ENCODE measurements at regions not wholly inside any gene's neighbourhood (a gene's known extent, or its start where the extent isn't known, plus 50 kb on each side); places are given as distances from the start of the nearest gene placed in this dataset.

GRCh38 chr2:167822690-167823465 is 424.5 kb downstream of the STK39 start:
- intact Hi-C loops (cut with DNase I) = no loop called here
- H3K27me3 ChIP-seq = no peaks in the 10 kb centered on the region

GRCh38 chr2:167820488-167820887 is 426.9 kb downstream of the STK39 start:
- 82 to 93% methylated on average over 4 of the region's 4 CpGs for WGBS, 2 donors
- no peaks in the 10 kb centered on the region for H3K27me3 ChIP-seq
- intact Hi-C loops (cut with DNase I) = no loop called here
- H3K36me3 ChIP-seq = no peaks in the 10 kb centered on the region
- TF ChIP-seq POLR2AphosphoS5 (IDR thresholded peaks at IDR 0.05) (no peak), CTCF (IDR thresholded peaks at IDR 0.05) (no peak), POLR2A (IDR thresholded peaks at IDR 0.05) (no peak), EP300 (IDR thresholded peaks at IDR 0.05) (no peak)
- no peak for DNase-seq
- no peak overlapping the region for H3K27ac ChIP-seq
- H3K9me3 ChIP-seq = no peaks in the 10 kb centered on the region
- H3K4me1 ChIP-seq = no peaks in the 10 kb centered on the region
- H3K4me3 ChIP-seq = no peak overlapping the region

More at GRCh38 chr2:167822690-167823465, 424.5 kb downstream of the STK39 start:
- H3K9me3 ChIP-seq = no peaks in the 10 kb centered on the region
- TF ChIP-seq POLR2A (IDR thresholded peaks at IDR 0.05) = no peak
- TF ChIP-seq CTCF (IDR thresholded peaks at IDR 0.05) = no peak
- no peak for TF ChIP-seq EP300 (IDR thresholded peaks at IDR 0.05)
- TF ChIP-seq POLR2AphosphoS5 (IDR thresholded peaks at IDR 0.05) = no peak
- DNase-seq = no peak
- H3K36me3 ChIP-seq = no peaks in the 10 kb centered on the region
- H3K27ac ChIP-seq = no peak overlapping the region
- 93 to 94% methylated on average over 3 of the region's 3 CpGs for WGBS, 2 donors
- no peak overlapping the region for H3K4me3 ChIP-seq
- H3K4me1 ChIP-seq = no peaks in the 10 kb centered on the region

- DNase-seq = no peak
- Histone ChIP-seq H3K4me3 (no peak overlapping the region), H3K9me3 (no peaks in the 10 kb centered on the region), H3K27ac (no peak overlapping the region), H3K4me1 (no peaks in the 10 kb centered on the region), H3K27me3 (no peaks in the 10 kb centered on the region), H3K36me3 (no peaks in the 10 kb centered on the region)
- intact Hi-C loops (cut with DNase I) = no loop called here
- WGBS, 2 donors = 83 to 96% methylated on average over 11 of the region's 11 CpGs
- TF ChIP-seq POLR2AphosphoS5 (IDR thresholded peaks at IDR 0.05) (no peak), EP300 (IDR thresholded peaks at IDR 0.05) (no peak), CTCF (IDR thresholded peaks at IDR 0.05) (no peak), POLR2A (IDR thresholded peaks at IDR 0.05) (no peak)
Measured at GRCh38 chr2:167818521-167818920, 428.9 kb downstream of the STK39 start.

- 68 to 92% methylated on average over 4 of the region's 4 CpGs for WGBS, 2 donors
- Histone ChIP-seq H3K9me3 (no peaks in the 10 kb centered on the region), H3K4me3 (no peak overlapping the region), H3K36me3 (no peaks in the 10 kb centered on the region), H3K4me1 (no peaks in the 10 kb centered on the region), H3K27me3 (no peaks in the 10 kb centered on the region), H3K27ac (no peak overlapping the region)
- TF ChIP-seq POLR2AphosphoS5 (IDR thresholded peaks at IDR 0.05) (no peak), EP300 (IDR thresholded peaks at IDR 0.05) (no peak), POLR2A (IDR thresholded peaks at IDR 0.05) (no peak), CTCF (IDR thresholded peaks at IDR 0.05) (no peak)
- DNase-seq = no peak
- intact Hi-C loops (cut with DNase I) = no loop called here
Measured at GRCh38 chr2:167817908-167818307, 429.5 kb downstream of the STK39 start.

DNA sequence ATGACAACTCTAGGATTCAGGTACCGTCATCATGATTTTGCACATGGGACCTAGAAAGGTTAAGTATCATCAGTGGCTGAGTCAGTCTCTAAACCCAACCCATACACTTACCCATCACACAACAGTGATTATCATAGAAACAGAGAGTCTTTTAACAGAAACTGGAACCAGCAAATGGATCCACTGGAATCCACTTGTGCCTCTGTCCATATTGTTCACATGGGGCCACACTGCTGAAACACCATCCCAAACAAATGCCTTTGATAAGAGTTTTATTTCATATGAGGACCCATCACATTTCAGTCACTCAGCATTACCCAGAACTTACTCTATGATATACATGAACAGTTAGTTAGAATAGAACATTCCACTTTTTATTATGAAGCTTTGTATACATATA is 430.0 kb downstream of the STK39 start:
- H3K4me1 ChIP-seq = no peaks in the 10 kb centered on the region
- 50 to 99% methylated on average over 1 of the region's 1 CpG for WGBS, 2 donors
- intact Hi-C loops (cut with DNase I) = no loop called here
- H3K36me3 ChIP-seq = no peaks in the 10 kb centered on the region
- H3K27ac ChIP-seq = no peak overlapping the region
- no peak overlapping the region for H3K4me3 ChIP-seq
- no peaks in the 10 kb centered on the region for H3K9me3 ChIP-seq
- H3K27me3 ChIP-seq = no peaks in the 10 kb centered on the region
- TF ChIP-seq CTCF (IDR thresholded peaks at IDR 0.05) (no peak), EP300 (IDR thresholded peaks at IDR 0.05) (no peak), POLR2AphosphoS5 (IDR thresholded peaks at IDR 0.05) (no peak), POLR2A (IDR thresholded peaks at IDR 0.05) (no peak)
- no peak for DNase-seq
